Activated T-helper 2 cell treated with anti-CD3 and anti-CD28 coated beads, Interferon-gamma antibody, Interleukin-2, Interleukin-4, amounts not matched to agents 10 μg/mL and 5 μg/mL and 100 μg/mL, durations not matched to agents 14 hours and 24 hours and 36 hours (primary cell): ENCODE measurements at regions not wholly inside any gene's neighbourhood (a gene's known extent, or its start where the extent isn't known, plus 50 kb on each side); places are given as distances from the start of the nearest gene placed in this dataset.

Experiments
- DNase-seq: peaks from one replicate; pipeline ENCODE4 v3.0.0; 2021; ENCODE audit warnings: low spot score
- H3K27ac Mint-ChIP-seq: one replicate; pipeline ENCODE4 v1.8.0; 2021; ENCODE audit warnings: mixed read lengths
- H3K27me3 Mint-ChIP-seq: one replicate; pipeline ENCODE4 v1.8.0; 2021; ENCODE audit warnings: low read depth, mixed read lengths
- H3K36me3 Mint-ChIP-seq: one replicate; pipeline ENCODE4 v1.8.0; 2021; ENCODE audit warnings: low read depth, mixed read lengths
- H3K4me1 Mint-ChIP-seq: one replicate; pipeline ENCODE4 v1.8.0; 2021; ENCODE audit warnings: low read depth, mixed read lengths
- H3K4me3 Mint-ChIP-seq: one replicate; pipeline ENCODE4 v1.8.0; 2021; ENCODE audit warnings: low read depth, mild to moderate bottlenecking, moderate library complexity, mixed read lengths
- H3K9me3 Mint-ChIP-seq: one replicate; pipeline ENCODE4 v1.8.0; 2021; ENCODE audit warnings: mixed read lengths
- intact Hi-C: fragments of 100-400 bp; cut with micrococcal nuclease; formaldehyde crosslinking; loops from one replicate; pipeline ENCODE4 v1.15.1; 2023

DNA sequence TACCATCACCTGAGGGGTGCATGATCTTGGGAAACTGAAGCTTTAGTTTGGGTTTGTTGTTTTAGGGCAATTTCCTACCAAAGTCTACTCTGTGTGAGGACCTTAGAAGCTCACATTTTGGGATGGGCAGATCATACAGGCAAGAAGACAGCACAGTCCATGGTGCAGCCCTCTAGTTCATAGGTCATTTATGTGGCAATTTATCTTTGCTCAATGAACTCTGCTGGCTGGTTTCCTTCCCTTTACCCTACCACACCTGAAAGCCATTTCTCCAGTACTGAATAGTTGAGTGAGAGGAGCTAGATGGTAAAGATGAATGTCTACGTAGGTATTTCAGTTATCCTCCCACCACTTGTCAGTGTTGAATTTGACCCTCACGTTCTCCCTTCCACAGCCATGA lies 87.5 kb upstream of the KLF12 start:
- no peak for DNase-seq
- Mint-ChIP-seq H3K4me1 (no peaks in the 10 kb centered on the region), H3K4me3 (no peak overlapping the region), H3K27ac (no peak overlapping the region), H3K36me3 (no peaks in the 10 kb centered on the region), H3K9me3 (no peaks in the 10 kb centered on the region), H3K27me3 (peaks cover 19% of the 10 kb centered on the region)
- intact Hi-C loops, result no loop called here

DNA sequence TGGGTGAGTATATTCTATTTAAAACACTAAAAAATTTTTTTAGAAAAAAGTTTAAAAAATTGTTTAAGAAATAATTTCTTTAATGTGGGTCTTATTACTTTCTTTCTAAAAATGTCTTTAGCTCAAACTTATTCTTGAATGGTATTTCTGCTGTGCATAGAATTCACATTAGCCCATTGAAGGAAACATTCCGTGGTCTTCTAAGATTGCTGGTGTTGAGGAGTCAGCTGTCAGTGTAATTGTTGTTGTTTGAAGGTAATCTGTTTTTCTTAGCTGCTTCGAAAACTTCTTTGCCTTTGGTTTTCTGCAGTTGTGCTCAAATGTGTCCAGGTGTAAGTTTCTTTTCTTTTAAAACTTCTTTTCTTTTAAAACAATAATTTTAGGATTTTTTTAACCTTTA lies 85.4 kb upstream of the KLF12 start:
- peaks cover 30% of the 10 kb centered on the region for H3K27me3 Mint-ChIP-seq
- no peak for DNase-seq
- no peak overlapping the region for H3K4me3 Mint-ChIP-seq
- intact Hi-C loops, result no loop called here
- no peaks in the 10 kb centered on the region for H3K4me1 Mint-ChIP-seq
- H3K36me3 Mint-ChIP-seq, result no peaks in the 10 kb centered on the region
- no peaks in the 10 kb centered on the region for H3K9me3 Mint-ChIP-seq
- no peak overlapping the region for H3K27ac Mint-ChIP-seq

DNA sequence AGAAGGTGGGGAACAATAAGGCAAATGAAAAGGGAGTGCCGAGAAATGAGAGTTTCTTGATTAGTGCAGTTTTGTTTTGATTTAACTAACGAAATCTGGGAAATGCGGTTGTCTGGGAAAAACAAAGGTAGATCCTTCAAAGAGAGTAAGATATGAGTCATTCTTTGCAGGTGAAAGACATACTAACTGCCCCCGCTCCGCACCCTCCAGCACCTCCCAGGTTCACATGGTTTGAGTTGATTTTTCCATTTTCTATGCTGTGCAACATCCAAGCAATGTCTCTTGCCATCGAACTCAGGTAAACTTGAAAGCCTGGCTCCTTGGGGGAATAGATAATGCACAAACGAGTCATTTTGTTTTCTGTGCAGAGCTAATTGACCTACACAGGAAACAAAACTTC lies 84.1 kb upstream of the KLF12 start:
- Mint-ChIP-seq H3K27ac (no peak overlapping the region), H3K27me3 (peaks cover 28% of the 10 kb centered on the region), H3K9me3 (no peaks in the 10 kb centered on the region), H3K4me3 (no peak overlapping the region), H3K4me1 (no peaks in the 10 kb centered on the region), H3K36me3 (no peaks in the 10 kb centered on the region)
- no peak for DNase-seq
- intact Hi-C loops, result no loop called here

DNA sequence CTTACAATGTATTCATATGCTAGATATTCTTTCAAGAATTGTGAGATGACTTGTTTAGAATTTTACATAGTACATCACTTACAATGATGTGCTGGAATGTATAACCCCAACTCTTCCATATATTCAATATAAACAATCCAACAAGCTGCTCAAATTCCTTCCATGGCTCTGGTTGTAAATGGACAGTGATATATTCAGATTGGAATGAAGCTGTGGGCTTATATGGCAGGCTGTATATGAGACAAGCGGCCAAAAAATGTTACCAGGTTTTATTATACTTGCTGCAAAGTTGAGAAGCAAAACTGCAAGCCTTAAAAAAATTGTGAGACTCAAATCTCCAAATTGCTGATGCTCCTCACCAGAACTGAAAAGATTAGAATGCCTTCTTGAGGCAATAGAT lies 83.6 kb upstream of the KLF12 start:
- DNase-seq, result no peak
- intact Hi-C loops, result no loop called here
- Mint-ChIP-seq H3K27me3 (peaks cover 28% of the 10 kb centered on the region), H3K27ac (no peak overlapping the region), H3K4me3 (no peak overlapping the region), H3K36me3 (no peaks in the 10 kb centered on the region), H3K9me3 (no peaks in the 10 kb centered on the region), H3K4me1 (no peaks in the 10 kb centered on the region)

DNA sequence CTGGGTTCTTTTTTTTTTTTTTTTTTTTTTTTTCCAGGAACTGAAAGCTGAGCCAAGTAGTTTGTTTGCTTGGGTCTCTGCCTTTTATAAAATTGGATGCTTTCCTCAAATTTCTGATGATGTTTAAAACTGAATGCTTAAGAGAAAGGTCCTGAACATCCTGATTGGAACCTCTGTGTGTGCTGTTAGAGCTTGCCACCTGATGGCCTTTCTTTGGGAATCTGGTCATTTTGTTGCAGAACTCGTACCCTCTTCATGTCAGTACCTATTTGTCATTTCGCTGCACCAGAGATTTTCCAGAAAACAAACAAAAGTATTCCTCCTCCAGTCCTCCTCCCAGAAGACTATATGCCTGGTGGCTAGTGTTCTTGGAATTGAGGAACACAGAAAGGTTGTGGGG lies 81.2 kb upstream of the KLF12 start:
- Mint-ChIP-seq H3K9me3 (no peaks in the 10 kb centered on the region), H3K27ac (no peak overlapping the region), H3K4me1 (no peaks in the 10 kb centered on the region), H3K4me3 (no peak overlapping the region), H3K36me3 (no peaks in the 10 kb centered on the region), H3K27me3 (peaks cover 38% of the 10 kb centered on the region)
- no peak for DNase-seq
- intact Hi-C loops, result no loop called here

DNA sequence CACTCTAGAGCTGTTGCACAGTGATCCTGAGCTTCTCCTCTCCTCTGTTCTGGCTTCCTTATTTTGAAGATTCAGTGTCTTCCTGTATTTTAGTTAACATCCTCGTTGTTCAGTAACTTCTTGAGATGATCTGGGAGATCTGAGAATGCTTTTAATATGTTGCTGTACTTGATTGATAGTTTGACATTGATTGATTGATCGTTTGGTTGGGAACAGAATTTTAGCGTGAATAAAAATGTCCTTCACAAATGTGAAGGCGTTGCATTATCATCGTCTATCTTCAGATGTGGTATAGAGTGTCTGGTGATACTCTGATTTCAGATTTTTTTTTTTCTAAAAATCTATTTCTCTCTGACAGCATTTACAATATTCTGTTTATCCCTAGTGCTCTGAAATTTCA lies 80.1 kb upstream of the KLF12 start:
- Mint-ChIP-seq H3K27ac (no peak overlapping the region), H3K27me3 (peaks cover 36% of the 10 kb centered on the region), H3K9me3 (no peaks in the 10 kb centered on the region), H3K4me3 (no peak overlapping the region), H3K4me1 (no peaks in the 10 kb centered on the region), H3K36me3 (no peaks in the 10 kb centered on the region)
- no peak for DNase-seq
- intact Hi-C loops, result no loop called here

DNA sequence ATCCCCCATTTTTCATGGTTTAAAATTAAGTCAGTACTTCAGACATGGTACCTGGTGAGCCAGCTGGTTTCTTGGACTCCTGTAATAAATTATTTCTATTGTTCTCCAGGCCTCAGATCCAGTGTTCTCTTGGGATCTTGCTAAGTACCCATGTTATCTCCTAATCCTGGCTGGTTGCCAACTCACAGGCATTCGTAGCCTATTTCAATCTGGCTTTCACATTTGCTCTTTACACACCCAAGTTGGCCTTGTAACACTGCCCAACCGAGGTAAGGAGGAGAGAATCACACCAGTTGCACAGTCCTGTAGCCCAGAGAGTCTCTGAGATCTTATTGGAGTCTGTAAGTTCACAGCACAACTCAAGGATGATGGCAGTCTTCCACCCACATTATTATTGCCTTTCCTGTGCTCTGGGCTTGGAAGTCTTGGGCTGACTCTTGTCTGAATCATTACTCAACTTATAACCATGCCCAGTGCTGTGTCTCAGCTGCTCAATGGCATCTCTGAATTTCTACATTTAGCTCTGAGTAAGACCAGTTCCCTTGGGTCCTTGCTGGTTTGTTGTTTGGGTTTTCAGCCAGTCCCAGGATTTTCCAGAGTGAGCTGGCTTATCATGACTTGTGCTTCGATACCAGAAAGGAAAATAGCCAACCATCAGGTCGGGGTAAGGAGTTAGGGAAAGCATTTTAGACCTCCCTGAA lies 76.6 kb upstream of the KLF12 start:
- H3K4me1 Mint-ChIP-seq, result no peaks in the 10 kb centered on the region
- no peak overlapping the region for H3K4me3 Mint-ChIP-seq
- intact Hi-C loops, result no loop called here
- no peak for DNase-seq
- peaks cover 5% of the 10 kb centered on the region for H3K9me3 Mint-ChIP-seq
- H3K36me3 Mint-ChIP-seq, result no peaks in the 10 kb centered on the region
- H3K27me3 Mint-ChIP-seq, result peaks cover 35% of the 10 kb centered on the region
- no peak overlapping the region for H3K27ac Mint-ChIP-seq

DNA sequence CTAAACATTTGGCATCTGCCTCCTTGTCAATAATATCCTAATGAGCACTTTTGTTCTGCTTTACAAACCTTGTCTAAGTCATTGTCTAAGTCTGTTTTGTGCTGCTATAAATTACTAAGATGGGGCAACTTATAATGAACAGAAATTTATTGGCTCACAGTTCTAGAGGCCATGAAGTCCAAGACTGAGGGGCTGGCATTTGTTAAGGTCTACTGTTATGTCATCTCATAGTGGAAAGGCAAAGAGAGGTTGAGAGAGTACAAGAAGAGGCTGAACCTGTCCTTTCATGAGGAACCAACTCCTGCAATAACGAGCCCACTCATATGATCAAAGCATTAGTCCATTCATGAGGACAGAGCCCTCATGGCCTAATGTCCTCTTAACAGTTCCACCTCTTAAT lies 72.7 kb upstream of the KLF12 start:
- no peak overlapping the region for H3K4me3 Mint-ChIP-seq
- DNase-seq, result no peak
- H3K4me1 Mint-ChIP-seq, result peaks cover 2% of the 10 kb centered on the region
- H3K27ac Mint-ChIP-seq, result no peak overlapping the region
- peaks cover 41% of the 10 kb centered on the region for H3K27me3 Mint-ChIP-seq
- intact Hi-C loops, result no loop called here
- H3K36me3 Mint-ChIP-seq, result no peaks in the 10 kb centered on the region
- peaks cover 5% of the 10 kb centered on the region for H3K9me3 Mint-ChIP-seq

DNA sequence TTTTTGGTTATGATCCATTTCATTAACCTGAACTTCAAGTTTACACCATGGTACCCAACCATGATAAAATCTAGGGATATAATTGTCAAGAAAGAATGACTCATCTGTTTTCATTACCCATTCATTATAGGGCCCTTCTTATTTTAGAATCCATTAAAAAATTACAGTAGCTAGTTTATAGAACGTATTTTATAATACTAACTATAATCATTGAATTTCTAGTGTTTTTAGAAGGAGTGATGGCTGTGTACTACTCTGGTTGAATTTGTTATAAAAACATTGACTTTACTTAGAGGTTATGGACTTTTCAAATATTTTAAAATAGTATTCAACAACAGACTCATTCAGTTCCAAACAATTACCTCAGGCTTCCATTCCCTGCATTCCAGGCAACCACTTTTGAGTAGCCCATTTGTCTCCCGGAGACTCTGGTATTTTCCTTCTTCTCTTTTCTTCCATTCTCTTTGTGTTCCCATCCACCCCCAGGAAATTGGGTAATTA lies 71.9 kb upstream of the KLF12 start:
- peaks cover 42% of the 10 kb centered on the region for H3K27me3 Mint-ChIP-seq
- H3K36me3 Mint-ChIP-seq, result no peaks in the 10 kb centered on the region
- peaks cover 5% of the 10 kb centered on the region for H3K9me3 Mint-ChIP-seq
- no peak overlapping the region for H3K27ac Mint-ChIP-seq
- intact Hi-C loops, result no loop called here
- H3K4me3 Mint-ChIP-seq, result no peak overlapping the region
- no peak for DNase-seq
- peaks cover 2% of the 10 kb centered on the region for H3K4me1 Mint-ChIP-seq

DNA sequence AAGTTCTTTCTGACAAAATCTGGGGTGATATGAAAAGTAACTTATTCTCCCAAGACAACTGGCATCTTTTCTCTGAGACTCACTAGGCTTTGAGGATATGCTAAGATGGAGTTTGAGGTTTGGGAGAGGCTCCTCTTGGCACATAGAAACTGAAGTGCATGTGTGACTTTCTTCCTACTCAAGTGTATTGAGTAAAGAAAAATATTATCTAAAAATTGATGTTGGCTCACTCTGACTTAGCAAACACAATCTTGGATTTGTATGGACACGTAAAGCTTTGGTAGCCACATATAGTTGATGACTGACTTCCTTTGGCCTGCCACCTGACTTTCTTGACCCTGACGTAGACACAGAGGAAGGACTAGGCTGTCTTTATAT lies 71.1 kb upstream of the KLF12 start:
- no peak for DNase-seq
- Mint-ChIP-seq H3K4me1 (peaks cover 2% of the 10 kb centered on the region), H3K27me3 (peaks cover 38% of the 10 kb centered on the region), H3K36me3 (no peaks in the 10 kb centered on the region), H3K4me3 (no peak overlapping the region), H3K9me3 (peaks cover 5% of the 10 kb centered on the region), H3K27ac (no peak overlapping the region)
- intact Hi-C loops, result no loop called here

DNA sequence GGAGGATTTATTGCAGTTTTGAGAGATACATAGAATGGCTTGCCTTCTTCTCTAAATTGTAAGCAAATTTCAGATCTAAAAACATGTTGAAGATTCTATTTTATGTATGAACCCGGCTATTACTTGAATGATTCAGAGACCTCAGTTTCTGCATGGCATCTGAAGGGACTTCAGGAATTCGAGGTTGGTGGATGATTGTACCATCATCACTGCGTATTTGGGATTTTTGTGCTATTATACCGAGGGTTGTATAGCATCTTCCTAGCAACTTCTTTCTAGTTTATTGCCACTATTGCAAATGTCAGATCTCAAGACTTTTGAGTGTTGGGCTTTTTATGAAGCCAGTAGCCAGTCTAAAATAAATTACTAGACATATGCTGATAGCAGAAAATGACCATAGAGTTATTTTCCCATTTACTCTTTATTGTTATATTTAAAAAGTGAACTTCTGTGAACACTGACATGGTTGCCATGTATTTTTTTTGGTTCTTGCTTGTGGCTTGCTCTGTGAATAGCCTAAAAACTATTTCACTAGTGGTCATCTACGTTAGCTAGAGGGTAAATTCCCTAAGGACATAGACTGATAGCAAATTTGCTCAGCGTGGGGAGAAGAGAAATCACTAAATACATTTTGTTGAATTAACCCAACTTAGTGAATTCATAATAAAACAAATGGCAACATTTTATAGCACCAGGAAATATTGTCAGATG lies 70.6 kb upstream of the KLF12 start:
- no peak for DNase-seq
- H3K27me3 Mint-ChIP-seq, result peaks cover 43% of the 10 kb centered on the region
- H3K4me1 Mint-ChIP-seq, result peaks cover 2% of the 10 kb centered on the region
- no peak overlapping the region for H3K27ac Mint-ChIP-seq
- H3K9me3 Mint-ChIP-seq, result peaks cover 5% of the 10 kb centered on the region
- no peak overlapping the region for H3K4me3 Mint-ChIP-seq
- intact Hi-C loops, result no loop called here
- no peaks in the 10 kb centered on the region for H3K36me3 Mint-ChIP-seq

DNA sequence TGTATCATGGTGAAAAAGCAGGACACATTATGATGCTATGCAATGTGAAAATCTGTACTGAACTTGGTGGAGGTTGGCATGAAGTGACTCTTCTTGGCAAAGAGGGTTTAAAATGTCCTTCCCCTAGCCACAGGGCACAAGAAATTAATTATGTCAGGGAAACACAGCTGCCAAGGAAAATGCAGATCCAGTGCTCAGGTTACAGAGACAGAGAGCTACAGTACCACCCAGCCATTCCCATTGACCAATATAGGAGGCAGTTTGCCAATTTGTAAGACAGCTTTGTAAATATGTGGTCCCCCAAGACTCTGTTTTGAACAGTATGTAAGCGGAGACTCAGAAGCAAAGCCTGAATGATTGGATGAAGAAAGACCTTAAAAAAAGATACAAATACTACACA lies 69.4 kb upstream of the KLF12 start:
- peaks cover 43% of the 10 kb centered on the region for H3K27me3 Mint-ChIP-seq
- peaks cover 2% of the 10 kb centered on the region for H3K4me1 Mint-ChIP-seq
- H3K27ac Mint-ChIP-seq, result no peak overlapping the region
- peaks cover 5% of the 10 kb centered on the region for H3K9me3 Mint-ChIP-seq
- no peaks in the 10 kb centered on the region for H3K36me3 Mint-ChIP-seq
- H3K4me3 Mint-ChIP-seq, result no peak overlapping the region
- intact Hi-C loops, result no loop called here
- DNase-seq, result no peak

DNA sequence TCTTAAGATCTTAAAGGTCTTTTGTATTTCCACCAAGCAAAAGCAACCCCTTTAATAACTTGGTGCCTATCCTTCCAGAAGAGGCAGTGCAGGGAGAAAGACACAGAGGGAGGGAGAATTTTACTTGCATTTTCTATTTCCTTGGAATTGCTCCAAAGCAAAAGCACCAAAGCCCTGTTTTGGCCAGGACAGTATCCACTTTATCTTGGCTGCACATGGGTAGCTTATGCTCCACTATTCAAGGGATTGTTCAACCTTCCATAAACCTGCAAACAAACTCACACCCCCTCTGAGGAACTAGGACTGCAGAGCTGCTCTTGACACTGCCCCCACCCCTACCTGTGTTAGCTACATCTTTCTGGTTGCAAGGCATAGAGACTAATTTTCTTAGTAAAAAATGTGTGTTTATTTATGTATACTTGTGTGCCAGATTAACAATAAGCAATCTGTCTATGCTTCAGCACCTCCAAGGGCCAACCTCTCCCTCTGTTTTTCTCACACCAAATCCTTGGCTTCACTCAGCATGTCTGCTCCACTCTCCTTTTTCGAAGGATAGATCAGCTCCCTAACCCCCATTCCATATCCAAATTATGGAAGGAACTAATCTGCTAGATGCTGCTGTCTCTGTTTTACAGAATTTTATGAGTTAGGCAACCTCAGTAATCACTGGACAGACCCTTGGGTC lies 68.1 kb upstream of the KLF12 start:
- H3K36me3 Mint-ChIP-seq, result no peaks in the 10 kb centered on the region
- intact Hi-C loops, result no loop called here
- no peak overlapping the region for H3K27ac Mint-ChIP-seq
- peaks cover 5% of the 10 kb centered on the region for H3K9me3 Mint-ChIP-seq
- peaks cover 2% of the 10 kb centered on the region for H3K4me1 Mint-ChIP-seq
- H3K4me3 Mint-ChIP-seq, result no peak overlapping the region
- H3K27me3 Mint-ChIP-seq, result peaks cover 48% of the 10 kb centered on the region
- DNase-seq, result no peak
